ENCODE measurements at regions not wholly inside any gene's neighbourhood (a gene's known extent, or its start where the extent isn't known, plus 50 kb on each side); places are given as distances from the start of the nearest gene placed in this dataset.

DNA sequence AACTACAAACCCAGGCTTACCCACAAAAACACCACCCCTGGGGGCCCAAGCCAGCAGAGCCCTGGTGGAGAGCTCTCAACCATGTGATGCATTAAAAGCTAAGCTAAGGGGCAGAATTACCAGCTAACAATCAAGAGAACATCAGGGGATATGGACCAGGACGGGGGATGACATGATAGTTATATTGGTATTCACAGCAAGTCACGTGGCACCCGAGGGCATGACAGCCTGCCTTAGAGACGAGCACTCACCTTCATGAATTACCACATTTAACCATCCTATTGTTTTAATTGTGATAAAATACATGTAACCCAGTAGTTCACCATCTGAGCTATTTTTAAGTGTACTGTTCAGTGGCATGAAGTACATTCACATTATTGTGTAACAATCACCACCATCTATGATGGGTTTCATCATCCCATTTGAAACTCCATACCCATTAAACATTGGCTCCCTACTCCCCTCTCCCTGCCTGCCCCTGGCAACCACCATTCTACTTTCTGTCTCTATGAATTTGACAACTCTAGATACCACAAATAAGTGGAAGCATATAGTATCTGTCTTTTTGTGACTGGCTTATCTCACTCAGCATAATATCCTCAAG, 245.6 kb downstream of the ANAPC1 start:
- H3K79me1 ChIP-seq (ENCODE audit: low read depth, low read length): no peaks in the 10 kb centered on the region
- no peaks in the 10 kb centered on the region for H3K36me3 ChIP-seq (ENCODE audit: control insufficient read depth in 2 of 4, insufficient read depth in 4 of 4, low read length in 3 of 4)
- H4K20me1 ChIP-seq (replicated peaks in 1 of 2; ENCODE audit: control insufficient read depth in 1 of 2, insufficient read depth in 2 of 2, low read length in 2 of 2): no peaks in the 10 kb centered on the region
- H2BK12ac ChIP-seq (ENCODE audit: low read depth, low read length): no peak overlapping the region
- no peak overlapping the region for H4K91ac ChIP-seq (replicated peaks; ENCODE audit: insufficient read length, low read length)
- no peak overlapping the region for H2AFZ ChIP-seq (ENCODE audit: low read length)
- H4K5ac ChIP-seq (ENCODE audit: insufficient read length, low read depth, low read length): no peak overlapping the region
- no peak overlapping the region for H3K9ac ChIP-seq (replicated peaks in 1 of 4; ENCODE audit: extremely low read depth in 1 of 4, low read depth in 3 of 4, low read length in 3 of 4)
- DNase-seq (ENCODE audit: low read depth in 1 of 2, low spot score in 2 of 2) (no peak), FAIRE-seq (no peak)
- no peak overlapping the region for H3K4me2 ChIP-seq (ENCODE audit: insufficient read depth in 1 of 2, low read depth in 2 of 2, low read length in 2 of 2)
- POLR2A ChIA-PET (ENCODE audit: partially characterized antibody): no interaction called here
- no peak overlapping the region for H4K8ac ChIP-seq (ENCODE audit: extremely low read depth, insufficient read depth, low read length)
- no peak overlapping the region for H3K27ac ChIP-seq (ENCODE audit: low read depth, low read length)
- H2BK120ac ChIP-seq (replicated peaks; ENCODE audit: low read depth, low read length): no peak overlapping the region
- no peak overlapping the region for H3K4ac ChIP-seq (replicated peaks; ENCODE audit: insufficient read length, low read depth, low read length)
- H2BK5ac ChIP-seq (ENCODE audit: low read depth, low read length): no peak overlapping the region
- 98% methylated on average over 4 of the region's 4 CpGs; no CpG with 5 or more reads in 1 of the 2 experiments for WGBS, 2 experiments (ENCODE audit: extremely low coverage in 1 of 2, insufficient coverage in 1 of 2, insufficient read length in 1 of 2, insufficient replicate concordance in 2 of 2, low coverage in 1 of 2, low lambda C conversion rate in 2 of 2, missing lambda C conversion rate in 1 of 2)
- H3K18ac ChIP-seq (ENCODE audit: extremely low read depth, low read length): no peak overlapping the region
- no peaks in the 10 kb centered on the region for H3K27me3 ChIP-seq (replicated peaks in 1 of 4; ENCODE audit: control insufficient read depth in 3 of 4, extremely low read depth in 1 of 4, insufficient read depth in 3 of 4, low read length in 3 of 4)
- CTCF ChIA-PET (ENCODE audit: partially characterized antibody): no interaction called here
- no peaks in the 10 kb centered on the region for H3K23me2 ChIP-seq (ENCODE audit: low read depth, low read length)
- H2BK15ac ChIP-seq (ENCODE audit: low read length): no peak overlapping the region
- no peak for TF ChIP-seq NRF1 (IDR thresholded peaks at IDR 0.05; ENCODE audit: low read depth, low read length)
- TF ChIP-seq, protein P1, sequence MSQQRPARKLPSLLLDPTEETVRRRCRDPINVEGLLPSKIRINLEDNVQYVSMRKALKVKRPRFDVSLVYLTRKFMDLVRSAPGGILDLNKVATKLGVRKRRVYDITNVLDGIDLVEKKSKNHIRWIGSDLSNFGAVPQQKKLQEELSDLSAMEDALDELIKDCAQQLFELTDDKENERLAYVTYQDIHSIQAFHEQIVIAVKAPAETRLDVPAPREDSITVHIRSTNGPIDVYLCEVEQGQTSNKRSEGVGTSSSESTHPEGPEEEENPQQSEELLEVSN (IDR thresholded peaks at IDR 0.05): no peak
- no peak for TF ChIP-seq SP4 (IDR thresholded peaks at IDR 0.05; ENCODE audit: low read length)
- TF ChIP-seq HDAC6 (IDR thresholded peaks at IDR 0.05; ENCODE audit: low read depth, low read length): no peak
- TF ChIP-seq RBBP5 (IDR thresholded peaks at IDR 0.05; ENCODE audit: borderline replicate concordance, low read depth, low read length): no peak
- no peaks in the 10 kb centered on the region for H3K79me2 ChIP-seq (ENCODE audit: control insufficient read depth in 1 of 2, insufficient read depth in 2 of 2, low read length in 2 of 2)
- H3K4me1 ChIP-seq (replicated peaks in 1 of 4; ENCODE audit: control insufficient read depth in 3 of 4, insufficient read depth in 4 of 4, low read length in 3 of 4): no peaks in the 10 kb centered on the region
- H3K9me3 ChIP-seq (ENCODE audit: insufficient read depth in 2 of 2, low read depth in 1 of 2, low read length in 1 of 2): peaks cover 0 to 3% of the 10 kb centered on the region in 2 experiments; a peak in 1 of 4 replicates
- no peak overlapping the region for H3K23ac ChIP-seq (ENCODE audit: insufficient read length)
- H2BK20ac ChIP-seq (ENCODE audit: low read length): no peak overlapping the region
- no peak overlapping the region for H3K56ac ChIP-seq (replicated peaks; ENCODE audit: insufficient read length, low read depth, low read length)
- H3K4me3 ChIP-seq (ENCODE audit: extremely low read depth in 1 of 4, insufficient read depth in 2 of 4, low read depth in 3 of 4, low read length in 4 of 4): no peak overlapping the region
- no peak overlapping the region for H3K14ac ChIP-seq (ENCODE audit: insufficient read length)
- no peak overlapping the region for H2AK5ac ChIP-seq (ENCODE audit: low read depth, low read length)

Measured in H1 (cell line).